ENCODE measurements at regions not wholly inside any gene's neighbourhood (a gene's known extent, or its start where the extent isn't known, plus 50 kb on each side); places are given as distances from the start of the nearest gene placed in this dataset.

GRCh38 chr12:107328442-107329133 lies 235.2 kb upstream of the CRY1 start:
- H3K27me3 Mint-ChIP-seq (ENCODE audit: insufficient read depth, low read depth, poor library complexity) = peaks cover 2% of the 10 kb centered on the region
- no peak overlapping the region for H3K27ac Mint-ChIP-seq
- Histone ChIP-seq H3K4me1 (ENCODE audit: insufficient read depth) (peaks cover 3% of the 10 kb centered on the region; the same call in 1 of the 2 replicates), H3K9me2 (ENCODE audit: insufficient read depth) (no peaks in the 10 kb centered on the region), H2AFZ (no peak overlapping the region), H3K27me3 (ENCODE audit: insufficient read depth) (no peaks in the 10 kb centered on the region), H3K79me2 (replicated peaks; ENCODE audit: insufficient read depth) (0 out of 2 replicates have a peak, but pooled peaks cover 4% of the 10 kb centered on the region), H3K4me2 (no peak overlapping the region), H3K27ac (ENCODE audit: low read depth) (no peak overlapping the region), H3K36me3 (ENCODE audit: insufficient read depth) (no peaks in the 10 kb centered on the region), H3K4me3 (no peak overlapping the region), H3F3A (replicated peaks; ENCODE audit: low read depth) (no peaks in the 10 kb centered on the region), H4K20me1 (replicated peaks; ENCODE audit: insufficient read depth) (no peaks in the 10 kb centered on the region)
- peaks cover 12% of the 10 kb centered on the region; the same call in 2 of the 3 replicates for H3K4me1 Mint-ChIP-seq
- H3K9me3 Mint-ChIP-seq = no peaks in the 10 kb centered on the region
- no peak overlapping the region for H3K4me3 Mint-ChIP-seq
- DNase-seq (ENCODE audit: low spot score) (no peak), ATAC-seq (no peak)
- no peak for TF ChIP-seq ZNF462 (CRISPR knock-in tag; IDR thresholded peaks at IDR 0.05)
- TF ChIP-seq ZNF331 (CRISPR knock-in tag; IDR thresholded peaks at IDR 0.05; ENCODE audit: low read depth) = no peak
- TF ChIP-seq EZH2 (IDR thresholded peaks at IDR 0.05; ENCODE audit: low read depth, unreplicated experiment) = no peak
- no peak for TF ChIP-seq POLR2AphosphoS5 (IDR thresholded peaks at IDR 0.05; ENCODE audit: low read depth)
- no peak for TF ChIP-seq NANOG (IDR thresholded peaks at IDR 0.05; ENCODE audit: borderline replicate concordance)
- TF ChIP-seq EZH2phosphoT487 (IDR thresholded peaks at IDR 0.05; ENCODE audit: unreplicated experiment) = no peak
- no peak for TF ChIP-seq ETS1 (IDR thresholded peaks at IDR 0.05)
- TF ChIP-seq JUNB (IDR thresholded peaks at IDR 0.05; ENCODE audit: unreplicated experiment) = no peak
- no peaks in the 10 kb centered on the region for H3K36me3 Mint-ChIP-seq (ENCODE audit: low read depth)

Measured in GM23338 (cell line).